AG04449 (cell line): ENCODE measurements at regions not wholly inside any gene's neighbourhood (a gene's known extent, or its start where the extent isn't known, plus 50 kb on each side); places are given as distances from the start of the nearest gene placed in this dataset.

Experiments
- CTCF ChIA-PET: fragments of 350-600 bp; formaldehyde crosslinking; extraction: SDS; loops from one replicate; lab custom pipeline; 2021; ENCODE audit warnings: antibody characterized with exemption; lab: Yijun Ruan, JAX
- POLR2A ChIA-PET: fragments of 400-600, 350-600 bp; formaldehyde crosslinking; extraction: SDS; loops from one replicate; lab custom pipeline; 2020; ENCODE audit warnings: antibody characterized with exemption, inconsistent platforms; lab: Yijun Ruan, JAX
- DNase-seq: peaks from one replicate; pipeline ENCODE4 v3.0.0-alpha.2; 2010; ENCODE audit warnings: low read depth, low spot score
- H3K4me3 ChIP-seq: 2 replicates; pipeline ENCODE4 v1.5.1; 2011; ENCODE audit warnings: low read depth, mild to moderate bottlenecking, control low read depth, low read length
- TF ChIP-seq, protein P1 (sequence below): IDR thresholded peaks from one replicate; pipeline ENCODE4 v1.5.1; 2011; ENCODE audit warnings: mild to moderate bottlenecking, moderate library complexity, low read length, control low read depth, inconsistent platforms; ENCODE audit not compliant: insufficient read depth; ENCODE audit errors: missing control alignments

DNA sequence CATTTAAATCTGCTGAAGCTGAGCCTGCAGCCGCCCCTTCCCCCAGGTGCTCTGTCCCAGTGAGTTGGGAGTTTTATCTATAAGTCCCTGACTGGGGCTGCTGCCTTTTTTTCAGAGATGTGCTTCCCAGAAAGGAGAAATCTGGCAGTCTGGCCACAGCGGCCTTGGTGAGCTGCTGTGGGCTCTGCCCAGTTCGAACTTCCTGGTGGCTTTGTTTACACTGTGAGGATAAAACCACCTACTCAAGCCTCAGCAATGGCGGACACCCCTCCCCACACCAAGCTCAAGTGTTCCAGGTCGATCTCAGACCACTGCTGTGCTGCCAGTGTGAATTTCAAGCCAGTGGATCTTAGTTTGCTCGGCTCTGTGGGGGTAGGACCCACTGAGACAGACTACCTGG is 97.3 kb downstream of the ACAA2 start:
- H3K4me3 ChIP-seq, result no peak overlapping the region
- no peak for DNase-seq
- ChIA-PET CTCF (interaction anchor here (0.9 to 1.0 kb wide), 2 partner anchors 11 to 143 kb away, joined by 3 to 4 read pairs; no protein-coding TSS in a partner anchor), POLR2A (no interaction called here)
- TF ChIP-seq, protein P1, sequence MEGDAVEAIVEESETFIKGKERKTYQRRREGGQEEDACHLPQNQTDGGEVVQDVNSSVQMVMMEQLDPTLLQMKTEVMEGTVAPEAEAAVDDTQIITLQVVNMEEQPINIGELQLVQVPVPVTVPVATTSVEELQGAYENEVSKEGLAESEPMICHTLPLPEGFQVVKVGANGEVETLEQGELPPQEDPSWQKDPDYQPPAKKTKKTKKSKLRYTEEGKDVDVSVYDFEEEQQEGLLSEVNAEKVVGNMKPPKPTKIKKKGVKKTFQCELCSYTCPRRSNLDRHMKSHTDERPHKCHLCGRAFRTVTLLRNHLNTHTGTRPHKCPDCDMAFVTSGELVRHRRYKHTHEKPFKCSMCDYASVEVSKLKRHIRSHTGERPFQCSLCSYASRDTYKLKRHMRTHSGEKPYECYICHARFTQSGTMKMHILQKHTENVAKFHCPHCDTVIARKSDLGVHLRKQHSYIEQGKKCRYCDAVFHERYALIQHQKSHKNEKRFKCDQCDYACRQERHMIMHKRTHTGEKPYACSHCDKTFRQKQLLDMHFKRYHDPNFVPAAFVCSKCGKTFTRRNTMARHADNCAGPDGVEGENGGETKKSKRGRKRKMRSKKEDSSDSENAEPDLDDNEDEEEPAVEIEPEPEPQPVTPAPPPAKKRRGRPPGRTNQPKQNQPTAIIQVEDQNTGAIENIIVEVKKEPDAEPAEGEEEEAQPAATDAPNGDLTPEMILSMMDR, result no peak

DNA sequence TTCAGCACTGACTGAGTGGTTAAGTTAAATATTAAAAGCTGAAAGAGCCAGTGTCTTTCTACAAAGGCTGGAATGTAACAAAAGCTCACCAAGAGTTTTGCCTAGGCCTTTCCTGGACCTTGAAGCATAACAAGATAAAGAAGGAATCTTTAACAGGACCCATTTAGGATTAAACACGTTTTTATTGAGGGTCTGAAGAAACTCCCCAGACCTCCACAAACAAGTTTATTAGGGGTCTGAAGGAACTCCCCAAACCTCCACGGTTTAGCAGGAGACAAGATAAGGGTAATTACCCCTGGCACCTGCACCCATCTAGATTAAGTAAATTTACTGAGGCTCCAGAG is 104.0 kb downstream of the ACAA2 start:
- POLR2A ChIA-PET, result no interaction called here
- no peak for DNase-seq
- CTCF ChIA-PET, result interaction anchor here (1.2 kb wide), 1 partner anchor 12 kb away, joined by 3 read pairs; no protein-coding TSS in a partner anchor
- TF ChIP-seq, protein P1, result no peak
- H3K4me3 ChIP-seq, result no peak overlapping the region

DNA sequence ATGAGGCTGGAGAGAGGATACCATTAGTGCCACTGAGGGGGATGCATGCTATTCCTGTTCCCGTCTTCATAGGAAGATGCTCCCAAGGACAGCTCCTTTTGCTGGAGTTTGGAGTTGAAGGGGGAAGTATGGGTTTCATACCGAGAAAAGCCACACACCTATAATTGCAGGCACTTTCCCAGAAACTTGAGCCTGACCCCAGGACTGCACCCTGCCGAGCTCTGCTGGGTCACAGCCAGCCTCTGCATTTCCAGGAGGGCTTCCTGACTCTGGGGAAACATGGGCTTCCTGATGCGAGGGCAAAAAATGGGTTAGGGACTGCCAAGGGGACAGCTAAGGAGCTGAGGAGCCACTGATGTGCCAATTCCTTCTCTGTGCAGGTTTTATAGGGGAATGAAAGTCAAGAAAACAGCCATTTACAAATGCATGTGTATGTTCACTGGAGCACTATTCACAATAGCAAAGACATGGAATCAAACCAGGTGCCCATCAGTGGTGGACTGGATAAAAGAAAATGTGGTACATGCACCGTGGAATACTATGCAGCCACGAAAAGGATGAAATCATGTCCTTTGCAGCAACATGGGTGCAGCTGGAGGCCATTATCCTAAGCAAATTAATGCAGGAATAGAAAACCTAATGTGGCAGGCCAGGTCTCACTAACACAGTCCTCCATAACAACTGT is 104.5 kb downstream of the ACAA2 start:
- CTCF ChIA-PET, result interaction anchor here (1.2 to 2.0 kb wide), 3 partner anchors 13 to 20 kb away, joined by 3 to 4 read pairs (median 3); no protein-coding TSS in a partner anchor
- TF ChIP-seq, protein P1, result no peak
- H3K4me3 ChIP-seq, result no peak overlapping the region
- POLR2A ChIA-PET, result no interaction called here
- DNase-seq, result no peak

DNA sequence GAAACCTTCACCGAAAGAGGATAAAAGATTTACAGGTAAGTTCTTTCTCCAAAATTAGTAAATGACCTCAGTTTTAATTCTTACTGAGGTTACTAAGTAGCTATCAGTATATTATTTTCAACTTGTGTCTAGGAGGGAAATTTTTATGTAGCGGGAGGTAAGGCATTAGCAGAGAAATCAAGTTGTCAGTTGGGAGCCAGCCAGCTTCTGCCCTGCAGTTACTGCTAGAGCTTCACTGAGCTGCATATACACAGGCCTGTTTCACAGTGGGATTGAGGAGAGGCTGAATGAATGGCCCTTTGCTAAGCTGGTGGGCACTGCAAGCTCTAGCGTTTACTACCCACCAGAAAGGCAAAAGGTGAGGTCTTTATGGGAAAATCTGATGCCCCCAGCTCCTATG is 105.7 kb downstream of the ACAA2 start:
- DNase-seq, result no peak
- POLR2A ChIA-PET, result interaction anchor here (1.2 kb wide), 1 partner anchor 19 kb away, joined by 3 read pairs; no protein-coding TSS in a partner anchor
- CTCF ChIA-PET, result interaction anchor here (1.1 to 2.0 kb wide), 5 partner anchors 16 to 151 kb away, joined by 3 to 6 read pairs (median 4); no protein-coding TSS in a partner anchor
- no peak overlapping the region for H3K4me3 ChIP-seq
- TF ChIP-seq, protein P1, result no peak

DNA sequence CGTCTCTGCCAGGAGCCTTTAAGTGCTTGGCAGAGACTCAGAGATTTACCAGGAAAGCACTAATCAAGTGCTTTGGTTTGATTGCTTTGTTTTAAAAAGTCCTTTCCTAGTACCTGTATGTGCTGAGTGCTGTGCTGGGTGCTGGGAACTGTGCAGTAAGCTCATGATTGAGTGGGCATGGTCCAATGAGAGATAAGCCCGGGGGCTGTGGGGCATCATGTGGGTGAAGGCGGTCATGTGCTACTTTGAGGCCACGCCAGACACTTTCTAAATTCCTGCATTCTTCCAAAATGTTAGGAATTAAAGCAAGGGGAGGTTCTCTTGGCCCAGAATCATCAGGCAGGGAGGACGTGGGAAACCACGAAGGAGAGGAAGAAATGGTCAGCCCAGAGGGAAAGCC is 109.0 kb downstream of the ACAA2 start:
- DNase-seq, result no peak
- TF ChIP-seq, protein P1, result no peak
- H3K4me3 ChIP-seq, result no peak overlapping the region
- ChIA-PET POLR2A (interaction anchor here (0.7 kb wide), 1 partner anchor 62 kb away, joined by 3 read pairs; no protein-coding TSS in a partner anchor), CTCF (no interaction called here)

DNA sequence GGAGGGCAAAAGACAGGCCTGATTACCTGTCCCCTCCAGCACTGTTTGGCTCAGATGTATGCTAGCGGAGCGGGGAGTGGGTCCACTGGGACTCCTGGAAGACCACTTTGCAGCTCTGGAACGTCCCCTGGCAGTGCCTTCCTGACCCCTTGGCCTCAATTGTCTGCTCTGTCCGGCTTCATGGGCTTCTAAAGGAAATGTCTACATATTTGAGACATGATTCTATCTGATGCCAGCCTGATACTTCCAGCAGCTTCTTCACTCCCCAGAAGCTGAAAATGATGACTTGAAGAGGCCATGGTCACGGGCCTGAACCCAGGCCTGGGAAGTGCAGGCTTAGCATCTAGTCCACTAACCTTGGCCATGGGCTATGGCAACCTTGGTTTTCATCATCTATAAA is 112.1 kb downstream of the ACAA2 start:
- CTCF ChIA-PET, result no interaction called here
- POLR2A ChIA-PET, result no interaction called here

More for the DNA sequence above, 112.1 kb downstream of the ACAA2 start:
- no peak for DNase-seq
- TF ChIP-seq, protein P1, result no peak
- H3K4me3 ChIP-seq, result no peak overlapping the region
